ENCODE measurements at regions not wholly inside any gene's neighbourhood (a gene's known extent, or its start where the extent isn't known, plus 50 kb on each side); places are given as distances from the start of the nearest gene placed in this dataset.

- FAIRE-seq = no peak
- no peaks in the 10 kb centered on the region for H3K27me3 ChIP-seq (ENCODE audit: control insufficient read depth in 3 of 3, insufficient read depth in 3 of 3, low read length in 3 of 3)
- WGBS, 3 donors = 86 to 92% (median 90%) methylated on average over 4 of the region's 4 CpGs
Measured at GRCh38 chr22:19574247-19574646, 50.0 kb upstream of the CLDN5 start.

GRCh38 chr22:19576460-19577421 is 52.5 kb upstream of the CLDN5 start:
- Histone ChIP-seq H3K27ac (ENCODE audit: low read depth in 1 of 3, low read length in 2 of 3) (peak overlapping the region in 1 of 3 donors; percentile 4), H3K27me3 (ENCODE audit: control insufficient read depth in 3 of 3, insufficient read depth in 3 of 3, low read length in 3 of 3) (no peaks in the 10 kb centered on the region), H3K4me1 (ENCODE audit: control insufficient read depth in 3 of 3, insufficient read depth in 2 of 3, low read depth in 1 of 3, low read length in 2 of 3) (no peaks in the 10 kb centered on the region), H3K9me3 (ENCODE audit: control insufficient read depth in 2 of 2, insufficient read depth in 1 of 2, low read depth in 1 of 2, low read length in 1 of 2) (no peaks in the 10 kb centered on the region), H3K36me3 (ENCODE audit: control insufficient read depth in 3 of 3, insufficient read depth in 2 of 3, low read depth in 1 of 3, low read length in 3 of 3) (no peaks in the 10 kb centered on the region), H3K4me3 (ENCODE audit: low read depth in 1 of 3, low read length in 3 of 3) (no peak overlapping the region)
- WGBS, 3 donors = 43 to 52% (median 51%) methylated on average over 15 to 16 of the region's 16 CpGs
- no peak for FAIRE-seq
- no peak for DNase-seq

More at GRCh38 chr22:19574247-19574646, 50.0 kb upstream of the CLDN5 start:
- H3K36me3 ChIP-seq (ENCODE audit: control insufficient read depth in 3 of 3, insufficient read depth in 2 of 3, low read depth in 1 of 3, low read length in 3 of 3) = no peaks in the 10 kb centered on the region
- no peaks in the 10 kb centered on the region for H3K9me3 ChIP-seq (ENCODE audit: control insufficient read depth in 2 of 2, insufficient read depth in 1 of 2, low read depth in 1 of 2, low read length in 1 of 2)
- no peak overlapping the region for H3K4me3 ChIP-seq (ENCODE audit: low read depth in 1 of 3, low read length in 3 of 3)
- no peak for DNase-seq
- H3K27ac ChIP-seq (ENCODE audit: low read depth in 1 of 3, low read length in 2 of 3) = no peak overlapping the region
- H3K4me1 ChIP-seq (ENCODE audit: control insufficient read depth in 3 of 3, insufficient read depth in 2 of 3, low read depth in 1 of 3, low read length in 2 of 3) = no peaks in the 10 kb centered on the region

GRCh38 chr22:19577422-19577966 is 53.3 kb upstream of the CLDN5 start:
- FAIRE-seq = no peak
- Histone ChIP-seq H3K36me3 (ENCODE audit: control insufficient read depth in 3 of 3, insufficient read depth in 2 of 3, low read depth in 1 of 3, low read length in 3 of 3) (no peaks in the 10 kb centered on the region), H3K27ac (ENCODE audit: low read depth in 1 of 3, low read length in 2 of 3) (peak overlapping the region in 1 of 3 donors; percentile 4), H3K4me1 (ENCODE audit: control insufficient read depth in 3 of 3, insufficient read depth in 2 of 3, low read depth in 1 of 3, low read length in 2 of 3) (no peaks in the 10 kb centered on the region), H3K9me3 (ENCODE audit: control insufficient read depth in 2 of 2, insufficient read depth in 1 of 2, low read depth in 1 of 2, low read length in 1 of 2) (no peaks in the 10 kb centered on the region), H3K4me3 (ENCODE audit: low read depth in 1 of 3, low read length in 3 of 3) (no peak overlapping the region), H3K27me3 (ENCODE audit: control insufficient read depth in 3 of 3, insufficient read depth in 3 of 3, low read length in 3 of 3) (no peaks in the 10 kb centered on the region)
- DNase-seq = no peak
- WGBS, 3 donors = 74 to 79% (median 76%) methylated on average over 10 of the region's 10 CpGs

- Histone ChIP-seq H3K4me3 (ENCODE audit: low read depth in 1 of 3, low read length in 3 of 3) (no peak overlapping the region), H3K36me3 (ENCODE audit: control insufficient read depth in 3 of 3, insufficient read depth in 2 of 3, low read depth in 1 of 3, low read length in 3 of 3) (no peaks in the 10 kb centered on the region), H3K27ac (ENCODE audit: low read depth in 1 of 3, low read length in 2 of 3) (no peak overlapping the region), H3K4me1 (ENCODE audit: control insufficient read depth in 3 of 3, insufficient read depth in 2 of 3, low read depth in 1 of 3, low read length in 2 of 3) (no peaks in the 10 kb centered on the region), H3K27me3 (ENCODE audit: control insufficient read depth in 3 of 3, insufficient read depth in 3 of 3, low read length in 3 of 3) (no peaks in the 10 kb centered on the region), H3K9me3 (ENCODE audit: control insufficient read depth in 2 of 2, insufficient read depth in 1 of 2, low read depth in 1 of 2, low read length in 1 of 2) (no peaks in the 10 kb centered on the region)
- WGBS, 3 donors = 75 to 89% (median 88%) methylated on average over 11 of the region's 11 CpGs
- no peak for FAIRE-seq
- no peak for DNase-seq
Measured at GRCh38 chr22:19578180-19579004, 54.2 kb upstream of the CLDN5 start.

- DNase-seq (no peak), FAIRE-seq (no peak)
- H3K27me3 ChIP-seq (ENCODE audit: control insufficient read depth in 3 of 3, insufficient read depth in 3 of 3, low read length in 3 of 3) = no peaks in the 10 kb centered on the region
- H3K4me3 ChIP-seq (ENCODE audit: low read depth in 1 of 3, low read length in 3 of 3) = no peak overlapping the region
- H3K9me3 ChIP-seq (ENCODE audit: control insufficient read depth in 2 of 2, insufficient read depth in 1 of 2, low read depth in 1 of 2, low read length in 1 of 2) = no peaks in the 10 kb centered on the region
- H3K4me1 ChIP-seq (ENCODE audit: control insufficient read depth in 3 of 3, insufficient read depth in 2 of 3, low read depth in 1 of 3, low read length in 2 of 3) = no peaks in the 10 kb centered on the region
- peak overlapping the region in 1 of 3 donors; percentile 12 for H3K27ac ChIP-seq (ENCODE audit: low read depth in 1 of 3, low read length in 2 of 3)
- H3K36me3 ChIP-seq (ENCODE audit: control insufficient read depth in 3 of 3, insufficient read depth in 2 of 3, low read depth in 1 of 3, low read length in 3 of 3) = no peaks in the 10 kb centered on the region
- 79 to 89% (median 83%) methylated on average over 4 of the region's 4 CpGs for WGBS, 3 donors
Measured at GRCh38 chr22:19579115-19579811, 55.1 kb upstream of the CLDN5 start.

GRCh38 chr22:19579880-19580279 is 55.7 kb upstream of the CLDN5 start:
- DNase-seq (no peak), FAIRE-seq (no peak)
- Histone ChIP-seq H3K27me3 (ENCODE audit: control insufficient read depth in 3 of 3, insufficient read depth in 3 of 3, low read length in 3 of 3) (no peaks in the 10 kb centered on the region), H3K36me3 (ENCODE audit: control insufficient read depth in 3 of 3, insufficient read depth in 2 of 3, low read depth in 1 of 3, low read length in 3 of 3) (no peaks in the 10 kb centered on the region), H3K9me3 (ENCODE audit: control insufficient read depth in 2 of 2, insufficient read depth in 1 of 2, low read depth in 1 of 2, low read length in 1 of 2) (no peaks in the 10 kb centered on the region), H3K4me3 (ENCODE audit: low read depth in 1 of 3, low read length in 3 of 3) (no peak overlapping the region), H3K4me1 (ENCODE audit: control insufficient read depth in 3 of 3, insufficient read depth in 2 of 3, low read depth in 1 of 3, low read length in 2 of 3) (no peaks in the 10 kb centered on the region), H3K27ac (ENCODE audit: low read depth in 1 of 3, low read length in 2 of 3) (no peak overlapping the region)
- WGBS, 3 donors = 40 to 58% (median 55%) methylated on average over 12 of the region's 12 CpGs

- DNase-seq = no peak
- Histone ChIP-seq H3K4me1 (ENCODE audit: control insufficient read depth in 3 of 3, insufficient read depth in 2 of 3, low read depth in 1 of 3, low read length in 2 of 3) (no peaks in the 10 kb centered on the region), H3K27ac (ENCODE audit: low read depth in 1 of 3, low read length in 2 of 3) (no peak overlapping the region), H3K36me3 (ENCODE audit: control insufficient read depth in 3 of 3, insufficient read depth in 2 of 3, low read depth in 1 of 3, low read length in 3 of 3) (no peaks in the 10 kb centered on the region), H3K27me3 (ENCODE audit: control insufficient read depth in 3 of 3, insufficient read depth in 3 of 3, low read length in 3 of 3) (no peaks in the 10 kb centered on the region), H3K4me3 (ENCODE audit: low read depth in 1 of 3, low read length in 3 of 3) (no peak overlapping the region), H3K9me3 (ENCODE audit: control insufficient read depth in 2 of 2, insufficient read depth in 1 of 2, low read depth in 1 of 2, low read length in 1 of 2) (no peaks in the 10 kb centered on the region)
- 70 to 82% (median 71%) methylated on average over 5 of the region's 5 CpGs for WGBS, 3 donors
- FAIRE-seq = no peak
Measured at GRCh38 chr22:19580291-19580890, 56.2 kb upstream of the CLDN5 start.
